ENCODE measurements at regions not wholly inside any gene's neighbourhood (a gene's known extent, or its start where the extent isn't known, plus 50 kb on each side); places are given as distances from the start of the nearest gene placed in this dataset.

DNA sequence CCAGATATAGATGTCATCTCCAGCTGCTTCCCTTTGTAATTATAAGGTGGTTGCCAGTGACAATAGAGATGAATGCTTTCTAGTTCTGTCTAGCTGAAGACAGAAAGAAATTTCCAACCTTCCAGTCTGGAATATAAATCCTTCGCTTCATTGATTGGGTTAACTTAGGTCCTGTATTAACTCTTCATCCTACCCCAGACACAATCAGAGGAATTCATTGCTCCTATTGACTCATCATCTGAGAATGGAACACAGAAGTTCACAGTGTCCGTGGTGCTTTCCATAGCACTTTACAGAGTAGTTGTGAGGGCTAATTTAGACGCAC is 241.4 kb downstream of the NFKBIZ start:
- Mint-ChIP-seq H3K27me3 (ENCODE audit: low read depth, poor library complexity) (no peaks in the 10 kb centered on the region), H3K4me3 (no peak overlapping the region), H3K36me3 (ENCODE audit: low read depth) (no peaks in the 10 kb centered on the region), H3K4me1 (peaks cover 48% of the 10 kb centered on the region), H3K27ac (no peak overlapping the region), H3K9me3 (no peaks in the 10 kb centered on the region)
- no peak for DNase-seq
- TF ChIP-seq, protein P1, sequence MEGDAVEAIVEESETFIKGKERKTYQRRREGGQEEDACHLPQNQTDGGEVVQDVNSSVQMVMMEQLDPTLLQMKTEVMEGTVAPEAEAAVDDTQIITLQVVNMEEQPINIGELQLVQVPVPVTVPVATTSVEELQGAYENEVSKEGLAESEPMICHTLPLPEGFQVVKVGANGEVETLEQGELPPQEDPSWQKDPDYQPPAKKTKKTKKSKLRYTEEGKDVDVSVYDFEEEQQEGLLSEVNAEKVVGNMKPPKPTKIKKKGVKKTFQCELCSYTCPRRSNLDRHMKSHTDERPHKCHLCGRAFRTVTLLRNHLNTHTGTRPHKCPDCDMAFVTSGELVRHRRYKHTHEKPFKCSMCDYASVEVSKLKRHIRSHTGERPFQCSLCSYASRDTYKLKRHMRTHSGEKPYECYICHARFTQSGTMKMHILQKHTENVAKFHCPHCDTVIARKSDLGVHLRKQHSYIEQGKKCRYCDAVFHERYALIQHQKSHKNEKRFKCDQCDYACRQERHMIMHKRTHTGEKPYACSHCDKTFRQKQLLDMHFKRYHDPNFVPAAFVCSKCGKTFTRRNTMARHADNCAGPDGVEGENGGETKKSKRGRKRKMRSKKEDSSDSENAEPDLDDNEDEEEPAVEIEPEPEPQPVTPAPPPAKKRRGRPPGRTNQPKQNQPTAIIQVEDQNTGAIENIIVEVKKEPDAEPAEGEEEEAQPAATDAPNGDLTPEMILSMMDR (IDR thresholded peaks at IDR 0.05): no peak

DNA sequence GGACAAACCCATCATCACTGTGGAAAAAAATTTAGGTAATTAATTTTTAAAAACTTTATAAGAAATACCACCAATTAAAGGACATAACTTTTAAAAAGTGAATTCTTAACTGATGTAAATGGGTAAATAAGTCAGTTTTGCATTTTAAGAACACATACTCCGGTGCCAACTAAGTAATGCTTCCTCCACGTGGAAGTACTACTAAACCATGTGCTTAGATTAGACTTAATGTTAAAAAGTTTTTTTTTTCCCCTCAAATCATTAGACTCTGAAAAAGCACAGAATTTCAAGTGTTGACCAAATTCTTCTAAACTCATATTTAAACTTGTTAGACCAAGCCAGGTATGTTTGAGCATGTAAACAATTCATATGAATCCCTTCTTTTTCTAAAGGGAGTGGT is 242.0 kb downstream of the NFKBIZ start:
- H3K27ac Mint-ChIP-seq: no peak overlapping the region
- H3K36me3 Mint-ChIP-seq (ENCODE audit: low read depth): no peaks in the 10 kb centered on the region
- H3K4me3 Mint-ChIP-seq: no peak overlapping the region
- H3K4me1 Mint-ChIP-seq: peaks cover 54% of the 10 kb centered on the region
- no peaks in the 10 kb centered on the region for H3K27me3 Mint-ChIP-seq (ENCODE audit: low read depth, poor library complexity)
- no peak for DNase-seq
- TF ChIP-seq, protein P1 (IDR thresholded peaks at IDR 0.05): no peak
- H3K9me3 Mint-ChIP-seq: no peaks in the 10 kb centered on the region

DNA sequence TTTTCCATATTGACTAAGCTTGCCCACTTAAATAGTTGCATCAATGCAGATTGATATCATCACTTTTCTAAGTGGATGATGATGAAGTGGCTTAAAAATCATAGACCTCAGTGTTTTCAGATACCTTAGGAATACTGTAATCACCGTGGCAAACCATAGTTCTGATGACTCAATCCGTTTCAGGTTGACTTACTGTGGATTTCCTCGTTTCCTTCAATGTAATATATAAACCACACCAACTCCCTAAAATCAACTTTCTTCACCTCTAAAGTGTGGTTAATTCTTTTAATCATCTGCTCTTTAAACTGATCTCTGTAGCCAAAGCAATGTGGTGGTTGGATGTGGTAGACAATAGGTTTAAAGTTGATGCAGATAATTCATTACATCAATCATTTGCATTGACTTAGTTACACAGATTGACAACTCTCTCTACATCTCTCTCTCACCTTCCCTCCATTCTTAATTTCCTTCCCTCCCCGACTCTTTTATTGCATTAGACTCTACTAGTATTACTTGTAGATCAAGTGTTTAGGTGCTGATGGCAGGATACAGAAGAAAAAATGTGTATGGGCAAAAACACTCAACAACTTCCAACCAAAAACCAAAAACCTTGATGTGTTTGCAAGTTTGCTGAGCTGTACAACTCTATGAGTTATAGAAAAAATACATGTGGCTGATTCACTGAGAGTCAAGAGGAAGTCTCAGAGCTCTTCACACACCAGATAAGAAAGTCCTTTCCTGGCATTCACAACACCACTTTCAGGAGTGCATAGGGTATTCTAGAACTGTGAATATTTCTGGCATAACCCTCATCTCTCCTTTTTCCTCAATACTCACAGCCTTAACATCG is 243.5 kb downstream of the NFKBIZ start:
- no peaks in the 10 kb centered on the region for H3K9me3 Mint-ChIP-seq
- H3K4me3 Mint-ChIP-seq: no peak overlapping the region
- H3K27me3 Mint-ChIP-seq (ENCODE audit: low read depth, poor library complexity): no peaks in the 10 kb centered on the region
- TF ChIP-seq, protein P1 (IDR thresholded peaks at IDR 0.05): no peak
- no peak for DNase-seq
- no peaks in the 10 kb centered on the region for H3K36me3 Mint-ChIP-seq (ENCODE audit: low read depth)
- peaks cover 59% of the 10 kb centered on the region for H3K4me1 Mint-ChIP-seq
- H3K27ac Mint-ChIP-seq: no peak overlapping the region

DNA sequence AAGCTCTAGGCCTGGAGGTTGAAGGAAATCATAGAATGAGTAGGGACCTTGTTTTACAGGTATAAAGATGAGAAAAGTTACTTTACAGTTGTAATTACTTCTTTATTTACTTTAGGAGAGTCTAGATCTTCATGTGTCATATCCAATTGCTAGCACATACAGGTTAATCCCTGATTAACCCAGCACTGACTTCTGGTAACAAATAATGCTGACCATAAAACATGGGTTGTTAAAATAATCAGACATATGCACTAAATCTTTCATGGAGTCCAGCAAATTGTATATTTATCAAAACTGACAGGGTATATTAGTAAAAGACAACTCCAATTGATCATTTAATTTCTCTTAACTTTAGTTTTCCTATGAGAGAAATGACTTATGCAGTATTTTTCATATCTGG is 245.2 kb downstream of the NFKBIZ start:
- TF ChIP-seq, protein P1 (IDR thresholded peaks at IDR 0.05): no peak
- Mint-ChIP-seq H3K27ac (no peak overlapping the region), H3K27me3 (ENCODE audit: low read depth, poor library complexity) (no peaks in the 10 kb centered on the region), H3K4me3 (no peak overlapping the region), H3K9me3 (no peaks in the 10 kb centered on the region), H3K36me3 (ENCODE audit: low read depth) (no peaks in the 10 kb centered on the region), H3K4me1 (peaks cover 55% of the 10 kb centered on the region)
- no peak for DNase-seq

DNA sequence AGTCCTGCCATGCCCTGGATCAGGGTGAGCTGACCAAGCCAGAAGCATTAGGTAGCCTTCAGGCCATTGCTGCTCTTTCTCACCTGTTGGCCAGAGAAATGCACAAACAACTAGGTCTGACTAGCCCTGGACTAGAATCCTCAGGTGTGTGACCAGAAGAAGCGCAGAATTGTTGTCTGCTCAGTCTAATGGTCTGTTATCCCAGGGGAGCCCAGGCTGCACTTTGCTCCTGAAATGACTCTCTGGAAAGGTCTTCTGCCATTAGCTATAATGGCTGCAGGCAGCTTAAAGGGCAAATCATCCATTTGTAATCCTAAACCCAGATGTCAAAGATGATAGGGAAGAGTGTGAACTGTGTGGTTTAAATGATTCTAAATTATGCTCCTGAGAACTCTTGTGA is 246.1 kb downstream of the NFKBIZ start:
- Mint-ChIP-seq H3K4me3 (no peak overlapping the region), H3K36me3 (ENCODE audit: low read depth) (no peaks in the 10 kb centered on the region), H3K9me3 (no peaks in the 10 kb centered on the region), H3K4me1 (peaks cover 46% of the 10 kb centered on the region), H3K27me3 (ENCODE audit: low read depth, poor library complexity) (no peaks in the 10 kb centered on the region), H3K27ac (no peak overlapping the region)
- peak; percentile 27 for DNase-seq
- TF ChIP-seq, protein P1 (IDR thresholded peaks at IDR 0.05): no peak

DNA sequence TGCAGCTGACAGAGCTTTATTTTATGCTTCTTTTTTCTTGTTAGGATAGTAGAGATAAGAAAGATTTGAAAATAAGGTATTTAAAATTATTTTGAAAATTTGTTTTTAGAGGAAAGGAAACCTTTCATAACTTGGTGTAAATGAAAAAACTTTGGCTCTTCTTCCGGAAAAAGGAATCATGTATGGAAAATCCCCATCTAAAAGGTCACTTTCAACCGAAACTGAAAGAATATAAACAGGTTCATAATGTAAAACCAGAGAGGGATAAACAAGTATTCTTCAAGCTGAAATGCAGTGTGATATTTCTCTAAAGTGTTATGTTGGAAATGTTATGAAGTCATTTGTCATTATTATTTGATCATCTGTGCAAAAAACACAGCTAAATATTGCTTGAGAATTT is 246.8 kb downstream of the NFKBIZ start:
- DNase-seq: no peak
- Mint-ChIP-seq H3K27me3 (ENCODE audit: low read depth, poor library complexity) (no peaks in the 10 kb centered on the region), H3K36me3 (ENCODE audit: low read depth) (no peaks in the 10 kb centered on the region), H3K9me3 (no peaks in the 10 kb centered on the region), H3K27ac (no peak overlapping the region), H3K4me3 (no peak overlapping the region), H3K4me1 (peaks cover 39% of the 10 kb centered on the region)
- TF ChIP-seq, protein P1 (IDR thresholded peaks at IDR 0.05): no peak
